Effector memory CD8-positive, alpha-beta T cell (primary cell): ENCODE measurements at regions not wholly inside any gene's neighbourhood (a gene's known extent, or its start where the extent isn't known, plus 50 kb on each side); places are given as distances from the start of the nearest gene placed in this dataset.

Source experiments
- ATAC-seq: fragments of 150-1000 bp; cut with Tn5 transposase; replicated peaks from 2 replicates; pipeline ENCODE4 v1.10.0; 2021; ENCODE audit warnings: mild to moderate bottlenecking, moderate library complexity
- DNase-seq, 3 experiments: peaks; one replicate each; pipeline ENCODE4 v3.0.0; 2021
- H3K27ac Mint-ChIP-seq, 2 donors: one replicate each; pipeline ENCODE4 v1.8.0; 2022; ENCODE audit warnings: mild to moderate bottlenecking in 2 of 2, mixed read lengths in 2 of 2, moderate library complexity in 2 of 2
- H3K27me3 Mint-ChIP-seq, 2 donors: one replicate each; pipeline ENCODE4 v1.8.0; 2022; ENCODE audit warnings: mixed read lengths in 2 of 2
- H3K36me3 Mint-ChIP-seq: one replicate; pipeline ENCODE4 v1.8.0; 2022; ENCODE audit warnings: mild to moderate bottlenecking, moderate library complexity, mixed read lengths; ENCODE audit not compliant: insufficient read depth
- H3K4me1 Mint-ChIP-seq, 2 donors: one replicate each; pipeline ENCODE4 v1.8.0; 2022; ENCODE audit warnings: low read depth in 2 of 2, mixed read lengths in 2 of 2
- H3K4me3 Mint-ChIP-seq, 2 donors: one replicate each; pipeline ENCODE4 v1.8.0; 2022; ENCODE audit warnings: mild to moderate bottlenecking in 2 of 2, mixed read lengths in 2 of 2, moderate library complexity in 2 of 2
- H3K9me3 Mint-ChIP-seq, 2 donors: one replicate each; pipeline ENCODE4 v1.8.0; 2022; ENCODE audit warnings: mixed read lengths in 2 of 2

DNA sequence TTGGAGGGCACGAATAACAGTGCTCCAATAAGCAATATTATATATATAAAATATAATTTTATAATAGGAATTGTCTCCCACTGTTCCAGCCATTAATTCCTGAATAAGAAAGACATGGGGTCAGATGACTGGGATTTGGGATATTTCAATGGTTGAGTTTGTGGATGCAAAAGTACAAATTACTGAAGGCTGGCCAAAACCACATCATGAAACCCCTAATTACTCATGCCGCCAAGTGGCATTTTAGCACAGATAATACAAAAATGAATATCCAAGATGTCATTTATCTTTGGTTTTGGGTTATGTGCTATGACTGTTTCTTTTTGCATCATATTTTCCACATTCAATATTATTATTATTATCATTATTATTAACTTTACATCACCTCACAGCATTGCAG is 261.4 kb upstream of the TBX3 start:
- Mint-ChIP-seq H3K27me3 (no peaks in the 10 kb centered on the region), H3K9me3 (peaks cover 0 to 8% of the 10 kb centered on the region in 2 donors), H3K4me1 (no peaks in the 10 kb centered on the region), H3K4me3 (no peak overlapping the region), H3K27ac (no peak overlapping the region), H3K36me3 (no peaks in the 10 kb centered on the region)
- no peak for DNase-seq
- ATAC-seq = no peak

GRCh38 chr12:114944736-114945135 is 260.8 kb upstream of the TBX3 start:
- ATAC-seq (no peak), DNase-seq (no peak)
- H3K9me3 Mint-ChIP-seq = peaks cover 0 to 8% of the 10 kb centered on the region in 2 donors
- H3K36me3 Mint-ChIP-seq = no peaks in the 10 kb centered on the region
- no peaks in the 10 kb centered on the region for H3K4me1 Mint-ChIP-seq
- no peak overlapping the region for H3K27ac Mint-ChIP-seq
- no peaks in the 10 kb centered on the region for H3K27me3 Mint-ChIP-seq
- H3K4me3 Mint-ChIP-seq = no peak overlapping the region

- H3K4me1 Mint-ChIP-seq = no peaks in the 10 kb centered on the region
- DNase-seq = no peak
- peaks cover 0 to 8% of the 10 kb centered on the region in 2 donors for H3K9me3 Mint-ChIP-seq
- H3K27ac Mint-ChIP-seq = no peak overlapping the region
- no peaks in the 10 kb centered on the region for H3K27me3 Mint-ChIP-seq
- H3K36me3 Mint-ChIP-seq = no peaks in the 10 kb centered on the region
- no peak overlapping the region for H3K4me3 Mint-ChIP-seq
- ATAC-seq = no peak
Observed at GRCh38 chr12:114943601-114944000, 259.6 kb upstream of the TBX3 start.

DNA sequence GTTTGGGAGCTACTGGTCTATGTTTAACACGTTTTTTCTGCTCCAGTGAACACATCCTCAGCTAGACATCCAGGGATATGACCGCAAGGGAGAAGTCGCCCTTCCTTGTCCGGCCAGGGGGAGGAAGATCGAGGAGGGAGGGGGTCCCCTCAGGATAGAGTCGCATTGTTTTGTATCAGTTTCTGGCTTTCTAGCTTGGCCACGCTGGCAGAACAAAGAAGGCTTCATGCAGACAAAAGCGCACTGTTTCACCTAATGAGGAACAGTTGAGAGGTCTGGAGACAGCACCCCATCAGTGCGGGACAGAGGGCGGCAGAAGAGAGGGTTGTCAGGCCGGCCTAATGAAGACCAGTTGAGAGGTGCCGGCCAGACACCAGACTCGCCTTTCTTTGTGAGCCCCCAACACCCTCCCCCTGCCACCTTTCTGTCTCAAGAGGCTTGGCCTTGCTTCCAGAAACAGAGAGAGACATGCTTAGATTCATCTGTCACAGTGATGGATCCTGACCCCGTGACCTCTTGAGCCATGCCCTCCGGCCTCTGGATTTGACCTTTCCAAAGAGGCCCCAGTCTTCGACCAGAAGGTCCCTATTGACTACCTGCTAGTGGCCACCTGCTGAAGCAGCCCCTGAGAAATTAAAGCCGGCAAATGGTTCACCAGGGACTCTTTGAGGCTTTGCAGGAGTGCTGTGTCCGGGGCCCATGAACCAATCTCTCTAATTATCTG is 254.7 kb upstream of the TBX3 start:
- no peak overlapping the region for H3K27ac Mint-ChIP-seq
- peaks cover 0 to 8% of the 10 kb centered on the region in 2 donors for H3K9me3 Mint-ChIP-seq
- H3K36me3 Mint-ChIP-seq = no peaks in the 10 kb centered on the region
- ATAC-seq (no peak), DNase-seq (no peak)
- H3K4me1 Mint-ChIP-seq = no peaks in the 10 kb centered on the region
- H3K4me3 Mint-ChIP-seq = no peak overlapping the region
- H3K27me3 Mint-ChIP-seq = no peaks in the 10 kb centered on the region

- H3K4me1 Mint-ChIP-seq = no peaks in the 10 kb centered on the region
- no peak overlapping the region for H3K27ac Mint-ChIP-seq
- no peak overlapping the region for H3K4me3 Mint-ChIP-seq
- H3K9me3 Mint-ChIP-seq = peaks cover 0 to 17% of the 10 kb centered on the region in 2 donors
- no peak for DNase-seq
- ATAC-seq = no peak
- H3K27me3 Mint-ChIP-seq = no peaks in the 10 kb centered on the region
- H3K36me3 Mint-ChIP-seq = no peaks in the 10 kb centered on the region
Observed at GRCh38 chr12:114936148-114937079, 252.4 kb upstream of the TBX3 start.

DNA sequence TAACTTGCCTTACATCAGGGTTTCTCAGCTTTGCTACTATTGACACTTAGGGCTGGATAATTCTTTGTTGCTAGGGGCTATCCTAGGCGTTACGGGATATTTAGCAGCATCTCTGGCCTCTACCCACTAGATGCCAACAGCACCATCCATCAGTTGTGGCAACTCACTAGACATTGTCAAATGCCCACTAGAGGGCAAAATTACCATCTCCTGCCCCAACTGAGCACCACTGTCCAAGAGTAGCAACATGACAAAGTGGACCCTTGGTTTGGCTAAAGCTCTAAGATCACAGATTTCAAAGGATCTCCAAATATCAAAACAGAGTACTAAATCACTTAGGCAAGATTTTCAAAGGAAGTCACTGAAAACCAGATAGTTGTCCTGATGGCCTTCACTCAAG is 251.7 kb upstream of the TBX3 start:
- H3K9me3 Mint-ChIP-seq = peaks cover 0 to 16% of the 10 kb centered on the region in 2 donors
- no peaks in the 10 kb centered on the region for H3K4me1 Mint-ChIP-seq
- no peaks in the 10 kb centered on the region for H3K36me3 Mint-ChIP-seq
- H3K27me3 Mint-ChIP-seq = no peaks in the 10 kb centered on the region
- DNase-seq = no peak
- H3K4me3 Mint-ChIP-seq = no peak overlapping the region
- no peak overlapping the region for H3K27ac Mint-ChIP-seq
- no peak for ATAC-seq

DNA sequence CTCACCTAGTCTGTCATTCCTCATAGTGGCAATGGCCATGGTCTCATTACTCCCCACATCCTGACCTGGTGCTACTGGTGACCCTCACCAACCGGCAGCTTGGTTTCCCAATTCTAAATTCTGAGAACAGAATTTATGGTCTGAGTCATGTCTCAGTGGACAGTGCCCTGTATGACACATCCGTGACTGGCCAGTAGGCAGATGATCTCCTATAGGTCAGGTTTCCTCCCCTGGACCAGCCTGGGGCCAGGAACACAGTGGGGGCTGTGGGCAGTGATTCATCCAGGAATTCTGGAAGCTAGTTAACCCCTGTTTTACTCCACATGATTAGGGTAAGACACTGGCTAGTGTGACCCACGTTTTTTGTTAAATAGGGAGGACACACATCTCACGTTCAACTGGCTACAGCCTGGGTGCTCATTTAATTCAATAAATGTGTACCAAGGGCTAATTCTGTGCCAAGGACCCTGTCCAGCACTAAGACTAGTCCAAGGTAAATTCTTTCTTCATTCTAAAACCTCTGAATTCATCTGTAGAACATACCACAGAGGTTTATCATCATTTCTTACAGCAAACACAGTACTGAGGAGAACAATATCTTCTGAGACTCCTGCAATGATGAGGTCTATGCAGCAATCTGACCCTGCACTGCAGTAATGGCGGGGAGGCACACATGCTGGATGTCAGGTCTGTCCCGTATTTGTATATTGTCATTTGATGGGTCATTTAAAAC is 249.6 kb upstream of the TBX3 start:
- no peaks in the 10 kb centered on the region for H3K4me1 Mint-ChIP-seq

GRCh38 chr12:114932806-114933205 is 248.8 kb upstream of the TBX3 start:
- Mint-ChIP-seq H3K4me1 (no peaks in the 10 kb centered on the region), H3K4me3 (no peak overlapping the region), H3K9me3 (peaks cover 4 to 23% of the 10 kb centered on the region in 2 donors), H3K27ac (no peak overlapping the region), H3K27me3 (no peaks in the 10 kb centered on the region), H3K36me3 (no peaks in the 10 kb centered on the region)
- ATAC-seq (no peak), DNase-seq (no peak)

More for the DNA sequence above, 249.6 kb upstream of the TBX3 start:
- Mint-ChIP-seq H3K9me3 (peaks cover 3 to 23% of the 10 kb centered on the region in 2 donors), H3K27ac (no peak overlapping the region), H3K27me3 (no peaks in the 10 kb centered on the region), H3K36me3 (no peaks in the 10 kb centered on the region), H3K4me3 (no peak overlapping the region)
- DNase-seq = no peak
- no peak for ATAC-seq

GRCh38 chr12:114931025-114931424 is 247.1 kb upstream of the TBX3 start:
- DNase-seq (no peak), ATAC-seq (no peak)
- Mint-ChIP-seq H3K9me3 (peaks cover 7 to 23% of the 10 kb centered on the region in 2 donors), H3K27me3 (no peaks in the 10 kb centered on the region), H3K4me1 (no peaks in the 10 kb centered on the region), H3K36me3 (no peaks in the 10 kb centered on the region), H3K4me3 (no peak overlapping the region), H3K27ac (no peak overlapping the region)

DNA sequence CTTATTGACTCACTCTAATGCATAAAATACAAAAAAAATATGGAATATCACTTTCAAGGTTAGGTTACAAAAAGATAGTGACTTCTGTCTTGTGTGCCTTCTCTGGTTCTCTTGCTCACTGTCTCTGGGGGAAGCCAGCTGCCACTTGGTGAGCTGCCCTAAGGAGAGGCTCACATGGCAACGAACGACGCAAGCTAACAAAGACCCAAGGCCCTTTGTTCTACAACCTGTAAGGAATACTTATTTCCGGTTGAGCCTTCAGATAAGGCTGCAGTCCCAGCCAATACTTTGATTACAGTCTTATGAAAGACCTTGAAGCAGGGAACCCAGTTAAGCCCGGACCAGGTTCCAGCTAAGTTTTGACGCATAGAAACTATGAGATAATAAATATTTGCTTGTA is 242.4 kb upstream of the TBX3 start:
- Mint-ChIP-seq H3K4me3 (no peak overlapping the region), H3K4me1 (no peaks in the 10 kb centered on the region), H3K9me3 (peaks cover 10 to 13% of the 10 kb centered on the region in 2 donors), H3K27ac (no peak overlapping the region), H3K27me3 (no peaks in the 10 kb centered on the region), H3K36me3 (no peaks in the 10 kb centered on the region)
- DNase-seq = no peak
- ATAC-seq = no peak

GRCh38 chr12:114924946-114925475 is 241.0 kb upstream of the TBX3 start:
- Mint-ChIP-seq H3K27me3 (no peaks in the 10 kb centered on the region), H3K27ac (no peak overlapping the region), H3K4me1 (no peaks in the 10 kb centered on the region), H3K36me3 (no peaks in the 10 kb centered on the region), H3K4me3 (no peak overlapping the region), H3K9me3 (peaks cover 3 to 8% of the 10 kb centered on the region in 2 donors)
- DNase-seq (no peak), ATAC-seq (no peak)

- Mint-ChIP-seq H3K27me3 (no peaks in the 10 kb centered on the region), H3K27ac (no peak overlapping the region), H3K4me1 (no peaks in the 10 kb centered on the region), H3K36me3 (no peaks in the 10 kb centered on the region), H3K4me3 (no peak overlapping the region), H3K9me3 (peaks cover 0 to 6% of the 10 kb centered on the region in 2 donors)
- ATAC-seq (no peak), DNase-seq (no peak)
Observed at GRCh38 chr12:114921781-114922180, 237.8 kb upstream of the TBX3 start.
